ENCODE measurements at regions not wholly inside any gene's neighbourhood (a gene's known extent, or its start where the extent isn't known, plus 50 kb on each side); places are given as distances from the start of the nearest gene placed in this dataset.
"Not testable (repeated sequence)": the region's sequence is repeated elsewhere in the genome, so short reads cannot be mapped to it uniquely, and the experiment has no call there.

DNA sequence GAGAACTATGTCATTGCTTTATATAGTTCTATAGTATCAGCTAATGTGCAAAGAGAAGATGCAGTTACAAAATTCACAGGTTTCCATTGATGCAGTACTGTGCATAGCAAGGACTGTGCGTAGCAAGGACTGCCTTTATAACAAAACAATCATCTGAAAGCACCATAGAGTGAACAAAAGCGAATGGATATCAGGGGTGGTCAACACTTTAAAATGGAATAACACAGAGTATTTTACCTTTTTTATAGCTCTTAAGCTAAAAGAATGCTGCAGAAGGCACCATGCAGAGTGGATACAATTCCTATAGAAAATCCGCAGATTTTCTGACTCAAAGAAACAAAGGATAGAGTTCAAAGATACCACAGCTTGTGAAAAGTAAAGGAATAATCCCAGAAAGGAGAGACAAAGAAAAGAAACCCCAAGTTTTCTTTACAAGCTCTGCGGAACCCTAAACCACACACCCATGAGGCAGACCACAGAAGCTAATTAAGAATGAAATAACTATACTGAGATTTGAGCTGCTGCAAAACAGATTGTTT is 229.9 kb upstream of the DTNA start:
- no peak for DNase-seq (ENCODE audit: low spot score)

DNA sequence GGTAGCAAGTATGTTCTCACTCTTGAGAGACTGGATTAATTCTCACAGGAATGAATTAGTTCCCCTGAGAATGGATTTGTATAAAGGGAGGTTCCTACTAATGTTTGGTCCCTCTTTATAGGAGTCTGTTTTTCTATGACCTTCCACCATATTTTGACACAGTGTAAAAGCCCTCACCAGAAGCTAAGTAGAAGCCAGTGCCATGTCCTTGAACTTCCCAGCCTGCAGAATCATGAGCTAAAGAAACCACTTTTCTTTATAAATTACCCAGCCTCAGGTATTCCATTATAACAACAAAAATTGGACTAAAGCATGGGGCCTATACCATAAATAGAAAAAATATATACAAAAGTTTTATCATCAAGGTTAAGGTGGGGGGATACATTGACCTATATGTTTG is 227.9 kb upstream of the DTNA start:
- DNase-seq (ENCODE audit: low spot score): no peak

DNA sequence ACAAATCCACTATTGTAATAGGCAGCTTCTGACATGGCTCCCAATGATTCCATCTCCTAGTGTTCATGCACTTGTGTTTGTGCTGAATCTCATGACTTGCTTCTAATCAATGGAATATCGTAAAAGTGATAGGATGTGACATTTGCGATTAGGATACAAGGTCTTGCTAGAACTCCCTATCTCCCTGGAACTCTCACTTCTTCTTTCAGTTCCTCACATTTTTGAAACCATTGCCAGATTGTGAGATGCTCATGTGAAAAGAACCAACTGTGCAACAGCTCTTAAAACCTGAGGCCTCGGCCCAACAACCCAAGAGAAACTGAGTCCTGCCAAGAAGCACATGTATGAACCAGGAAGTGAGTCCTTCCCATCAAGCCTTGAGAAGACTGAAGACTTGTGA is 226.9 kb upstream of the DTNA start:
- DNase-seq (ENCODE audit: low spot score): no peak

DNA sequence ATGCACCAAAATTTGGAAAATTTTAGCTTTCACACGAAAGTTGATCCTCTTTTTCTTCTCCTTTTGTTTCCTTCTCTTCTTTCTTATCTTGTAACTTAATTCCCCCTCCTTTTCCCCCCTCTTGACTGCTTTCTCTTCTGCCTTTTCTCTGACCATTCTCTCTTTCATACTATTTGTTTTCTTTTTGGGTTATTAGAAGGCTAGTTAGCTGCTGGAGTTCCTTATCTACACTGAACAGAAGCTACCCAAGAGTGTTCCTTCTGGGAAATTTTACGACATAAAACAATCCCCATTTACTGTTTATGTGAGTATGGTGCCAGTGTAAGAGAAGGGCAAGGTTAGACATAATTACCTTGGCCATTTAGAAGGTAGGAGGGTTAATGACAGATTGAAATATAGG is 218.4 kb upstream of the DTNA start:
- DNase-seq (ENCODE audit: low spot score): no peak

GRCh38 chr18:34492652-34493051 is 217.4 kb upstream of the DTNA start:
- DNase-seq (ENCODE audit: low spot score): no peak

DNA sequence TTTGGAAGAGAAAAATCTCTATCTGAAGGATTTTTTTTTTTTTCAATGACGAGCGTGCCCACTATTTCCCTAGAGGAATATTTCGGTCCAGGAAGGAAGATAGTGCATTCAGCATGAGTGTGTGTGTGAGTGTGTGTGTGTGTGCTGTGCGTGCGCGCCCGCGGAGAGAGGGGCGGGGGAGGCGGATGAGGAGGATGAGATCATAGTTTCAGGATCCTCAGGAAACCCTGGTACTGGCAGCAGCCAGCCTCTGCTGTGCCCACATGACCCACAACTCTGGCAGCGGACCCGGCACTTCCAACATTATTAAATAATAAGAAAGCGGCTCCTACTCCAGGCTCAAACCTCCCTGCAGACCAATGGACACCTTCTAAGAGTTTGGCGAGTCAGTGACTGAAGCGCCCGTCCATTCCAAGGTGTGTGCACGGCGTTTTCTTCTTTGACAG is 217.0 kb upstream of the DTNA start:
- DNase-seq (ENCODE audit: low spot score): peak; percentile 76

DNA sequence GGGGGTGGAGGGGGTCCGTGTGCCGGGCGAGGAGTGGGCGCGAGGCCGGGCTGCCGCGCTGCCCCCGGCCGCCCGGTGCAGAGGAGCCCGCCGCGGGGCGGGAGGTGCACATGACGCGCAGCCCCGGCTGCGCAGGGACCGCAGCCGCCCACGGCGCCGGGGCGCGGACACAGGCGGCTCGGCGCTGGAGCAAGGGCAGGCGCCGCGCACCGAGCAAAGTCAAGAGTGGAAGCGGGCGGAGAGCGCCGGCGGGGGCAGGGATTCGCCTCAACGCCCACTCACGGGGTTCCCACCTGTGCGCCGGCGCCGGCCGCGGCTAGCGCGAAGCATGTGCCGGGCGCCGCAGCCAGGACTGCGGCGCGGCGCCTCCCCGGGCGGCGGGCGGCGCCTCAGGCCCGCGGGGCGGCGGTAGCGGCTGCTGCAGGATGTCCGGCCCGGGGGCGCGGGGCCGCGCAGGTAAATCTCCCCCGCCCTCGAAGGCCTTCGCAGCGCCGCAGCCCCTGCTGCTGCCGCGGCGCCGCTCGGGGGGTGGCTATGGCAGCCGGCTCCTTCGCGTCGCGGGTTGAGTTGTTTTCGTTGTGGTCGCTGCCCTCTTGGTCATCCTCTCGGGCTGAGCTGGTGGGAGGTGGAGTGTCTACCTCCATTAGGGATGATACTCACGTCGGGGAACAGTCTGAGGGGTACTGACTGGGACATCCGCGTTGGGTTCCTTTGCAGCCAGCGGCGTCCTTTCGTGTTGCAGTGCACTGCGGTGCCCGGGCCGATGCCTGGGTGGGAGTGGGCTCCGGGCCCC is 216.3 kb upstream of the DTNA start:
- peak; percentile 16 for DNase-seq (ENCODE audit: low spot score)

DNA sequence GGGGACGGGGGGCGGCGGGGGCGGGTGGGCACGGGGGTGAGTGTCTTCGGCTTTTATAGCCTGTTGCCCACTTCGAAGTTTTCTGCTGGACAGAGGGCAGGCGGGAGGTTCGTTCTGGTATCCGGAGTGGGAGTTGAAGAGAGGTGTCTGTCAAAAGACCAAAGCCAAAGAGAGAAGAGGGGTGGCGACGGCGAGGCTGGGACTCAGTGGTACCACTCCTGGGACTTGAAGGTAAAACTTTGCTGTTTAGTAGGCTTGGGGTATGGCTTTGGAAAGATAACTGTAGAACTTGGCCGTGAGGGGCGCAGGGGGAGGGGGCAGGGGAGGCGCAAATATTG is 215.8 kb upstream of the DTNA start:
- no peak for DNase-seq (ENCODE audit: low spot score)

GRCh38 chr18:34495506-34495905 is 214.6 kb upstream of the DTNA start:
- DNase-seq (ENCODE audit: low spot score): no peak

GRCh38 chr18:34501553-34501952 is 208.5 kb upstream of the DTNA start:
- DNase-seq (ENCODE audit: low spot score): no peak

DNA sequence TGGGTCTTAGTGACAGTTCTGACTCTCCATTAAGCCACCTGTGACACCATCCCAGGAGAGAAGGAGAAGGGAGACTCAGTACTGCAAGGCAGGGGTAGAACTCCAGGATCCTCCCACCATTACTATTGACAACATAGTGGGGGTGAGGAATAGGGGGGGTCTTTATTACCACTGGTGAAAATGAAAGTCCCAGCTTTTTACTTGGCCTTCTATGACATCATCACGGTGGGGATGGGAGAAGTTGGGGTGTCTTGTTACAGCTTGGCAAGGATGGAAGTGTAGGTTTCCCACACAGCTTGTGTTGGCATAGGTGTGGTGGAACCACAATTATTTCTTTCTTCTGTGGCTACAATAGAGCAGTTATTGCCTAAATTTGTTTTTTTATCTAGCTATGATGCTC is 203.9 kb upstream of the DTNA start:
- no peak for DNase-seq (ENCODE audit: low spot score)

- DNase-seq (ENCODE audit: low spot score): no peak
Measured at GRCh38 chr18:34509163-34509562, 200.9 kb upstream of the DTNA start.

DNA sequence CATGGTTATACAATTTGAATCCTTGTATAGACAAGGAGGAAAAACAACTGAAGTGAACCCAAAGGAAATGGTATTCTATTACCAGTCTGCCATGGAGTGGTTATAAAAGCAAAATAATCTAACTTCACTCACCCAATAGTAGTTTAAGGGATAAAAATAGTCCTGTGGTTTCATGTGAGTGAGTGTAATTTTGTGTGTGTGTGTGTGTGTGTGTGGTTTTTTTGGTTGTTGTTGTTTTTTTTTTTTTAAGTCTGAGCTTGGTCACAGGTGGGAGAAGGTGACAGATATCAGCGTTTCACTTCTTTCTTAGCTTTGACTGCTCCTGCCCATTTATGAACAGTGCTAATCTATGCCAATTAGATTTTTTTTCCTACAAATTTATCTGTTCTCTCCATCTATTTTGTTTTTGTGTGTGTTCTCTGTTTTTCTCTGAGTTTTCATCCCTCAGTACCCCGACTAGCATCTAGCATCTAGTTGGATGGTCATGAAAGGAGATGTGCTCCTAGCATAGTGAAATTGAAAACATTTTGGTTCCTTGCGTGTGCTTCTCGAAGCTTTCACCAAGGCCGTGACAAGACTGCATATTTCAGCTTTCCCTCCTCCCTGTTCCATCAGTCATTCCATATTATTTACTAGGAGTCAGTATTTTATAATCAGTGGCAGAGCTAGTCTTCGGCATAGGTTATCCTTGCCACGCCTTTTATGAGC is 200.1 kb upstream of the DTNA start:
- DNase-seq (ENCODE audit: low spot score): no peak

DNA sequence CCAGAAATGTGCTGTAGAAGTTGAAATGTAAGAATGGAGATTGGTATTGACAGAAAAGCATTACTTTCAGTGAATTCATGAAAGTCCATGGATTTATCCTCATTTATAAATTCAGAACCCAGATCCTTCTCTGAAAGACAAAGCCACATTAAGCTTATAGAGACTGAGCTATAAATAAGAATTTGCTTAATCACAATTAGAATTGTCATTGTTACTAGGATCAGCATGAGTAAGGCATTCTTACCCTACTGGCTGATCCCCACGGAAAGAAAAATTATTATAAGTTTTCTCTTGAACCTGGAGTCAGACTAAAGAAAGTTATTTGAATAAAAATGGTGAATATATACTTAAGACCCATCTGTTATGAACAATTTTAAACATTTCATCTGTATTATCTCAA is 199.2 kb upstream of the DTNA start:
- no peak for DNase-seq (ENCODE audit: low spot score)

DNA sequence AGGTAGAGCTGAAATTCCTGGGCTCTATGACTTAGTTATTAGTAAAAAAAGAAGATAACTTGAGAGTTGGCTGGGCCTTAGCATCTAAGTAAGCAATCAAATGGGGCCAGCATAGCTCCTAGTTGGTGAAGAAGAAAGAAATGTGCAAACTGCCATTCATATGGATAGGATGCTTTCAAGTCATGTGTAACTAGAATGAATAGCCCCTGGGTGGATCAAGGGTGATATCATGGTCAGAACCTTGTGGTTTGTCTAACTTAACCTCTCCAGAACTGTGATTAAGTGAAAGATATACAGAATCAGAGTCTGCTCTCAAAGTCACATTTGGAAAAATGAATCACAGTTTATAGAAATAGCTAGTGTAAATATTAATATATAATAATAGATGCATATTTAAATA is 198.7 kb upstream of the DTNA start:
- no peak for DNase-seq (ENCODE audit: low spot score)

DNA sequence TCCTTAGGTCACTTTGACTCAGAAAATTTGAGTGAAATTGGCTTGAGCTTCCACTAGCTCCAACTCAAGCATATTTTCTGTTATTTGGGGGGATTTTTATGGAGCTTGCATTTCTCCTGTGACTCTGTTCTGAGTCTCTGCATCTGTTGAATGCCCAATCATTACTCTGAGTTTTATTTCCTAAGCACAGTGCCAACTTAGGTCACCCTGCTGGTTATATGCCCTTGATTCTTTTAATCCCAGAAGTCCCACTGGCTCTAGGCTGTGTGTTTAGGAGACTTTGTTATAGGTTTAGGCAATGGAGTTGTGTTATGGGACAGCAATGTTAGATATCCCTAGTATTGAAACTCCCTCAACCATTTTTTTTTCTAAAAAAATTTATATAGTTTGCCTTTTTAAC is 198.2 kb upstream of the DTNA start:
- DNase-seq (ENCODE audit: low spot score): no peak

- DNase-seq (ENCODE audit: low spot score): no peak
Measured at GRCh38 chr18:34514238-34514637, 195.9 kb upstream of the DTNA start.

- DNase-seq (ENCODE audit: low spot score): no peak
Measured at GRCh38 chr18:34514957-34515356, 195.1 kb upstream of the DTNA start.

DNA sequence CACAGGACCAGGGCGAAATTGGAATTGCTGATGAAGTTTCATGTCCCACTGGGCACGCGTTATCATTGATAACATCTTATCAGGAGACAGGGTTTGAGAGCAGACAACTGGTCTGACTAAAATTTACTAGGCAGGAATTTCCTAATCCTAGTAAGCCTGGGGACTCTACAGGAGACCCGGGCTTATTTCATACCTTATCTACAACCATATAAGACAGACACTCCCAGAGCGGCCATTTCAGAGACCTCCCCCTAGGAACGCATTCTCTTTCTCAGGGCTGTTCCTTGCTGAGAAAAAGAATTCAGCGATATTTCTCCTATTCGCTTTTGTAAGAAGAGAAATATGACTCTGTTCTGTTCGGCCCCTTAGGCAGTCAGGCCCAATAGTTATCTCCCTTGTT is 193.7 kb upstream of the DTNA start:
- DNase-seq (ENCODE audit: low spot score): not testable (repeated sequence)

GRCh38 chr18:34516996-34517395 is 193.1 kb upstream of the DTNA start:
- DNase-seq (ENCODE audit: low spot score): not testable (repeated sequence)

DNA sequence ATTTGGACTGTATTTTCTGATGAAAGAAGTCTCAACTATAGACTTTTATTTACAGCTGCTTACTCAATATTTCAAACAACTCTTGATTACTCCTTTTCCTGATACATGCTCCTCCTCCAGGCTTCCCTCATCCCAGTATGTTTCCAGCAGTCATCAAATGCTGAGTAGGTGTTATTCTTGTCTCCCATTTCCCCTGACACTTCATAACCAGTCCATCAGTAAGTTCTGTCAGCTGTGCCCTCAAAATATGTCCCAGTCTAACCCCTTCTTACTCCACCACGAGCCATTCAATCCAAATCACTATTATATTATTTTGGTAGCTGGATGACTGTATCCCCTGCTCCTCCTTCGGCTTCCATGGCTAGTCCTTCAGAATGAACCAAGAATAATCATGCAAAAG is 189.1 kb upstream of the DTNA start:
- no peak for DNase-seq (ENCODE audit: low spot score)

GRCh38 chr18:34522603-34523002 is 187.5 kb upstream of the DTNA start:
- no peak for DNase-seq (ENCODE audit: low spot score)

GRCh38 chr18:34525244-34525643 is 184.9 kb upstream of the DTNA start:
- DNase-seq (ENCODE audit: low spot score): no peak

All from umbilical cord (tissue), 1 donor.